ENCODE measurements at regions not wholly inside any gene's neighbourhood (a gene's known extent, or its start where the extent isn't known, plus 50 kb on each side); places are given as distances from the start of the nearest gene placed in this dataset.
"Not testable (repeated sequence)": the region's sequence is repeated elsewhere in the genome, so short reads cannot be mapped to it uniquely, and the experiment has no call there.

- DNase-seq (ENCODE audit: low read depth in 2 of 3, low spot score in 1 of 3): no peak
Observed at GRCh38 chr5:89583534-89583933, 700.5 kb upstream of the MEF2C start.

- no peak for DNase-seq (ENCODE audit: low read depth in 2 of 3, low spot score in 1 of 3)
Observed at GRCh38 chr5:89582768-89583339, 699.9 kb upstream of the MEF2C start.

- DNase-seq (ENCODE audit: low read depth in 2 of 3, low spot score in 1 of 3): no peak
Observed at GRCh38 chr5:89580976-89581375, 698.0 kb upstream of the MEF2C start.

DNA sequence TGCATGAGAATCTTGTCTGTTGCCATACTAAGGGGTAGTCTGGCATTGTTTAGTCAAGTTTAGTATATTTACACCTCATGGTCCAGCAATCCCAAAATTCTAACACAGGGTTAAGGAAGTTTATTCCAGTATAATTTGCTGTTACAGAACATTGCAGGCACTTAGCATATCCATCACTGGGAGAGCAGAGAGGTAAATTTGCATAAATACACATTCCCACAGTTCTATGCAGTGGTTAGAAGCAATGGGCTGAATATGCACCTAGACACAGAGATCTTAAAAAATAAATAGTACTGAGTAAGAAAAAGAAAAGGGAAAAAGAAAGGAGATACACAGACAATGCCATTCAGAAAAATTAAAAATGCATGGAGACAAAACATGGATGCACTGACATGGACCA, 692.3 kb upstream of the MEF2C start:
- no peak for DNase-seq (ENCODE audit: low read depth in 2 of 3, low spot score in 1 of 3)

- no peak for DNase-seq (ENCODE audit: low read depth in 2 of 3, low spot score in 1 of 3)
Observed at GRCh38 chr5:89573345-89573744, 690.4 kb upstream of the MEF2C start.

GRCh38 chr5:89572696-89573095, 689.7 kb upstream of the MEF2C start:
- DNase-seq (ENCODE audit: low read depth in 2 of 3, low spot score in 1 of 3): no peak

- DNase-seq (ENCODE audit: low read depth in 2 of 3, low spot score in 1 of 3): no peak
Observed at GRCh38 chr5:89570557-89570956, 687.6 kb upstream of the MEF2C start.

DNA sequence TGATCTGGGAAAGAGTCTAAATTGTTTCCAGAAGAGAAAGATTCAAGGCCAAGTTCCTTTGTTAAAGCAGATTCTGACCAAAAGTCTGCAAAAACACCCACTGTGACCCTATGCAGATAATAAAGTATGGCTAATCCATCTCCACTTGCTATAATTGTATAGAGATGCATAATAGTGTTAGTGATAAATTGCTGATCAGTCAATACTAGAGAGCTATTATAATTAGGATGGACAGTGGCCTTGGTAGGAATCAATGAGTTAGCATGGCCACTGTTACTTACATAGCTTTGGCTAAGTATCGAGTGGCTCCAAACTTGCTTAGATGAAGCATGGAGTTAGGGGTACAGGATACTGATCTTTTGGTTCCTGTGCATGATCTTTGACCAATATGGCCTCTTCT, 683.4 kb upstream of the MEF2C start:
- no peak for DNase-seq (ENCODE audit: low read depth in 2 of 3, low spot score in 1 of 3)

DNA sequence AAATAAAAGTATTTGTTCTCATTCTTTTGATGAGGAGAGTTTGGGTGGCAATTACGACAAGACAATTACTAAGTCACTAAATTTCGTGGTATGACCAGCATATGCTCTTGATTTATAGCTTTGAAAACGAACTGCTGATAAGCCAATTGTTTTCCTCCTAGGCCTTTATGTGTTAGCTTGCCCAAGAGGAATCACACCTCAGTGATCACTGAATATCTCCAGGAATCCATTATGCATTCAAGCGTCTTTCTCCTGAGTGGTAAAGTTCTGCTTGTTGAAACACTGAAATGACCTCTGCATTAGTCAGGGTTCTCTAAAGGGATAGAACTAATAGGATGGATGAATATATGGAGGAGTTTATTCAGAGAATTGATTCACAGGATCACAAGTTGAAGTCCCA, 677.7 kb upstream of the MEF2C start:
- no peak for DNase-seq (ENCODE audit: low read depth in 2 of 3, low spot score in 1 of 3)

DNA sequence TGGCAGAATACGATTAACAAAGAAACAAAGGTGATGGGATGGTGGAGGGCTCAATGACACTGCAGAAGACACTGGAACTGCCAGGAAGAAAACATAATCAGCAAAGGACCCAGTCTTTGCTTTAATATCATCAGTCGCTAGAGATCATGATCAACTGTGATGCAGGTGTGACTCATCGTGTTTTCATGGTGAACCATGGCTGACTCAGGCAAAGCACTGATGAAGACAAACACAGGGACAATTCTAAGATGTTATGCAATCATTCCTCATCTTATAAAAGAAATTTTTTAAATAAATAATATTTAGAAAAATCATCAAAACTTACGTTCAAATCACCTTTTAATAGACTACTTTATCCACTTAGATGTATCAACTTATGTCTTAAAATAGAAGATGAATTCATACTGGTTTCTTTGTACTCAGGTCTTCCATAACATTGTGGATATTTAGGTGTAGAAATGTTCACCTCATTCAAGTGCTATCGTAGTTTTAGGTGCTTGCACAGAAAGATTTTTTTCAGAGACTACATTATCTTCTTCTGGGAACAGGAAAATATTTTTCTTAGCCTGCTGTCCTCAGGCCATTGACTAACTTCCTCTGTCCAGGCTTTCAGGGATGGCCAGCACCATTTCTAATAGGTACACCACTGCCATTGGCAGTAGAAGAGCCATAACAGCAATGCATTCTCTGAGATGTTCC, 673.4 kb upstream of the MEF2C start:
- no peak for DNase-seq (ENCODE audit: low read depth in 2 of 3, low spot score in 1 of 3)

DNA sequence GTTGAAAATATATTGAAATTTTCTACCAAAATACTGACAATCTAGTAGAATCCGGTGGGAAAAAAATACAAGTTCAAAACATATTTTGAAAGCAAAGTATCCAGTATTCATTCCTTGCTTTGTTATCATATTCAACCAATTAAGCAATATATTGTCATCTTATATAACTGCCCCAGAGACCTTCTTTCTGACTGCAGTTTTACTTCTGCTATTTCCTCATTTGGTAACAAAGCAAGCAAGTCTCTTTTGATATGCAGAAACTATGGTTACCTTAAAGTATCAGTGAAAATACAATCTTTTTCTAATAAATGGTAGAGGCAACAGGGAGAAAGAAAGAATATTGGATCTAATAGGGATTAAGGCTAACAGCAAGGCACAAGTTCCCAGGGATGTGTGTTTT, 663.7 kb upstream of the MEF2C start:
- DNase-seq (ENCODE audit: low read depth in 2 of 3, low spot score in 1 of 3): no peak

DNA sequence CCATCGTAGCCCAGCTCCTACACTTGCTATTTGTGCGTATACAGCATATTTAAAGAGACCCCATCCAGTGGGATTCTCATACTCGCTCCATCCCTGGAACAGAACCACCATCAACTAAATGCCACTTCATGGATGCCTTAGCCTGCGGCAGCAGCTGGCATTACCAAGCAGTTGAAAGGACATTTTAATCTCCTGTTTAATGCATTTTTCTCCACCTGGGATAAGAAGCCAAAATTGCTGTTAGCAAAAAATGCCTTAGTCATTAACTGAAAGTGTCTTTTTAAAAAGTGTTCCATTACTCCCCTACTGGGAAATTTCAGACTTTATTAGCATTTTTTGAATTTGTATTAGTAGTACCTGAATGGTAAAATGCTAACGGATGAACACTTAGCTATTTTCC, 662.6 kb upstream of the MEF2C start:
- DNase-seq (ENCODE audit: low read depth in 2 of 3, low spot score in 1 of 3): no peak

DNA sequence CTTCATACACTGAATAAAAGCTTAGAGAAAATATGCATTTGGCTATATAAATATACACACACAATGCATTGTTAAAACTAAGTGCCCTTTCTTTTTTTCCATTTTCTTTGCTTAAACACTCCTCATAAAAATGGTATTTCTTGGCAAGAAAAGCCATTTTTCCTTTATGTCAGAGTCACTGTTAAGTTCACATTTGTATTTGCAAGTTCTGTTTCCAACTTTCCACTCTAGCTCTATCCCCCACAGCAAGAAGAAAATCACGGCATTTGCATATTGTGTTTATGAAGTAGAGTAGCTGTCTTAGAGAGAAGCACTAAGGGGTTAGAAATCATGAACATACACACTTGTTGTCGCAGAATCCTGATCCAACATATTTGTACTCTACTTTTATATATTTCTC, 662.1 kb upstream of the MEF2C start:
- no peak for DNase-seq (ENCODE audit: low read depth in 2 of 3, low spot score in 1 of 3)

DNA sequence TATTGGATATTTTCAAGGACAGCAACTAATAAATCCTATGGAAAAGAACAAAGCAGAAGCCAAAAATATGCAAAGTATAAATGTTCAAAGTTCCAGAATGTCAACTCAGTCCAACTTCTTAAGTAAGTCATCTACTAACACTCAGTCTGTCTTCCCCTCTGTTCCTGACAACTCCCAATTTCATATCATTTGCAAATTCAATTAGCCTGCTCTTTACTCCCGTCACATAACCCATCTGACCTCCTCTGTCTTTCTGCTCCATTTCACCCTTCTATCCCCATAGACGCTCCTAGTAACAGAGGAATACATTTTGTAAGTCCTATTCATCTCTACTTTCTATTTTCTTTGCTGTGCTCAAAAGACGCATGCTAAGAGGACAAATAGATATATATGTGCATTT, 659.8 kb upstream of the MEF2C start:
- DNase-seq (ENCODE audit: low read depth in 2 of 3, low spot score in 1 of 3): no peak

DNA sequence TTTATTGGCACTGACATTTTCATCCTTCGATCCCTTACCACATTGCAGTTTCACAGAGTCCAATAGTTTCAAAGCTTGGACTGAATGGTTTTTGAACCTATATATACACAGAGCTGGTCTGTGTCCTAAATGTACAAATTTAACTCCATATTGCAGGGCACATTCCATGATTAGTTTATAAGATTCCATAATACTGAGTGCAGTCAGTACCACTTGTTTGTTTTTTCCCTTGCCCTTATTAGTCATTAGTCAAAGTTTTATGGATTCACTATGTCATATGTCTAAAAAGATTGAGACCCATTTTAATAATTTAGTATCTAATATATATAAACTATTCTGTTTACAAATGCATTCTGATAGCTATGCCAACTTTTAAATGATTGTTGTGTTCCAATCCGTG, 654.8 kb upstream of the MEF2C start:
- no peak for DNase-seq (ENCODE audit: low read depth in 2 of 3, low spot score in 1 of 3)

DNA sequence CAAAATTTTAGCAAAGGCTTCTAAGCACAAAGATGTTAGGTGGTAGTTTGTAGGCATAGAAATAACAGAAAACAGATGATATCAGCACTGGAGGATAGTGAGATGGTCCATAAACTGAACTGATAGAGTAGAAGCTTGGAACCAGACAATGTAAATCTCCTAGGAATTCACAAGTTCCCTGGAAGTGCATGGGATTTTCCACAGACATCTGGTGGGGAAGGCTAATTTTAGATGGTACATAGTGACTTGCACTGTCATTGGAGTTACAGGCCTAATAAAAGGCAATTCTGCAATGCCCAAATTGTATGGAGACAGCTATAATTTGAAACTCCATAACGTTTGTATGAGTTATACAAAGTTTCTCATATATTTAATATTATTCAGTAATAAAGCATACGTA, 653.0 kb upstream of the MEF2C start:
- no peak for DNase-seq (ENCODE audit: low read depth in 2 of 3, low spot score in 1 of 3)

GRCh38 chr5:89535411-89535810, 652.4 kb upstream of the MEF2C start:
- DNase-seq (ENCODE audit: low read depth in 2 of 3, low spot score in 1 of 3): no peak

DNA sequence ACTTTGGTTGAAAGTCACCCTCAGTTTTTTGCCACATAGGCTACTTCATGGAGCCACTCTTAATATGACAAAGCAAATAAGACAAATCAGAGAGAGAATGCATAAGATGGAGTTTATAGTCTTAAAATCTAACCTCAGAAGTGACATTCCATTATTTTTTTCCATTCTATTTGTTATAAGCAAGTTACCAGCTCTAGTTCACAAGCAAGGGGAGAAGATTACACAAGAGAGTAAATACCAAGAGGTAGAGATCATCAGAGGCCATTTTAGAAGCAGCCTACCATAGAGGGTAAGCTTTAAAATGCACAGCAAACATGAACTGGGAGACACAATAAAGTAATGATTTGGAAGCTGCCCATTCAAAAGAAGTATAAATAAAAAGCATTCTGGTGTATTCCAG, 651.3 kb upstream of the MEF2C start:
- DNase-seq (ENCODE audit: low read depth in 2 of 3, low spot score in 1 of 3): no peak

DNA sequence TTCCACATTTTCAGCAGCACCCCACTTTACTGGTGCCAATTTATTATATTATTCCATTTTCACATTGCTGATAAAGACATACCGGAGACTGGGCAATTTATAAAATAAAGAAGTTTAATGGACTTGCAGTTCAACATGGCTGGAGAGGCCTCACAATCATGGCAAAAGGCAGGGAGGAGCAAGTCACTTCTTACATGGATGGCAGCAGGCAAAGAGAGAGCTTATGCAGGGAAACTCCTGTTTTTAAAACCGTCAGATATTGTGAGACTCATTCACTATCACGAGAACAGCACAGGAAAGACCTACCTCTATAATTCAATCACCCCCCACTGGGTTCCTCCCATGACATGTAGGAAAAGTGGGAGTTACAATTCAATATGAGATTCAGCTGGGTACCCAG, 641.8 kb upstream of the MEF2C start:
- no peak for DNase-seq (ENCODE audit: low read depth in 2 of 3, low spot score in 1 of 3)

- not testable (repeated sequence) for DNase-seq (ENCODE audit: low read depth in 2 of 3, low spot score in 1 of 3)
Observed at GRCh38 chr5:89523867-89524266, 640.9 kb upstream of the MEF2C start.

GRCh38 chr5:89520771-89521170, 637.8 kb upstream of the MEF2C start:
- no peak for DNase-seq (ENCODE audit: low read depth in 2 of 3, low spot score in 1 of 3)

- DNase-seq (ENCODE audit: low read depth in 2 of 3, low spot score in 1 of 3): no peak
Observed at GRCh38 chr5:89513299-89514044, 630.5 kb upstream of the MEF2C start.

- no peak for DNase-seq (ENCODE audit: low read depth in 2 of 3, low spot score in 1 of 3)
Observed at GRCh38 chr5:89504051-89504450, 621.1 kb upstream of the MEF2C start.

Measured in stimulated activated CD4-positive, alpha-beta T cell treated with anti-CD3 and anti-CD28 coated beads, Interleukin-12 subunit alpha, Interleukin-12 subunit beta, amount 100 ng/mL, for 48 hours (primary cell).